ENCODE measurements at regions not wholly inside any gene's neighbourhood (a gene's known extent, or its start where the extent isn't known, plus 50 kb on each side); places are given as distances from the start of the nearest gene placed in this dataset.

DNA sequence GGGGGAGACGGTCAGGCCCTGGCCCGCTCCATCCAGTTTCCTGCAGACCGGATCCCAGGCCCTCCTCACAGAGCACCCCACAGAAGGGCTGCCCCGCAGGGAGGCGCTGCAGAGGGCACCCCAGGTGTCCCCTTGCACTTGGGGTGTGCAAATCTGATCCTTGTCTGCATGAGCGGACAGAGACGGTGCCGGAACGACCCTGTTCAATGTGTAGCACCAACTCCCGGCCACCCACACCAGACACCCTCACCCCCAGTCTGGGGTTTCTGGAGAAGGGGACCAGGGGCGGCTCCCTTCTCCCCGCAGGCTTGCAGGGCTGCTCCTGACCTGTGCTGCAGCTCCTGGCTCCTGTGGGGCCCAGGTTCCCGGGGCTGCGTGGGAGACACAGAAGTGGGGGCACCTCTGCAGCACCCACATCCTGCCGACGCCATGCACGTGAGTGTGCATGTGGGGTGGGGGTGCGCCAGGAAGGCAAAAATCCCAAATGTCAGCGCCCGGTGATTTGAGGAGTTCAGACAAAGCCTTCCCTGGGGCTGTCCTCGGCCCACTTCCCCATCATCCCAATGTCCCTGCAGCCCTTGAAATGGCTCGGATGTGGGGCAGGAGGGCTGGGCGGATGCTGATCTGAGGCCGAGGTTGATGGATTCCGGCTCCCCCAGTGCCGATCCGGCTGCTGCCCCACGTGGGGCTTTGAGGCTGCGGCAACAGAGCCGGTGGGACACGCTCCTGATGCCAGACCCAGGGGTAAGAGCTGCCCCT lies 85.3 kb upstream of the BHLHE23 start:
- Histone ChIP-seq H3K4me3 (no peak overlapping the region), H3K27ac (no peak overlapping the region)
- TF ChIP-seq, protein P1, sequence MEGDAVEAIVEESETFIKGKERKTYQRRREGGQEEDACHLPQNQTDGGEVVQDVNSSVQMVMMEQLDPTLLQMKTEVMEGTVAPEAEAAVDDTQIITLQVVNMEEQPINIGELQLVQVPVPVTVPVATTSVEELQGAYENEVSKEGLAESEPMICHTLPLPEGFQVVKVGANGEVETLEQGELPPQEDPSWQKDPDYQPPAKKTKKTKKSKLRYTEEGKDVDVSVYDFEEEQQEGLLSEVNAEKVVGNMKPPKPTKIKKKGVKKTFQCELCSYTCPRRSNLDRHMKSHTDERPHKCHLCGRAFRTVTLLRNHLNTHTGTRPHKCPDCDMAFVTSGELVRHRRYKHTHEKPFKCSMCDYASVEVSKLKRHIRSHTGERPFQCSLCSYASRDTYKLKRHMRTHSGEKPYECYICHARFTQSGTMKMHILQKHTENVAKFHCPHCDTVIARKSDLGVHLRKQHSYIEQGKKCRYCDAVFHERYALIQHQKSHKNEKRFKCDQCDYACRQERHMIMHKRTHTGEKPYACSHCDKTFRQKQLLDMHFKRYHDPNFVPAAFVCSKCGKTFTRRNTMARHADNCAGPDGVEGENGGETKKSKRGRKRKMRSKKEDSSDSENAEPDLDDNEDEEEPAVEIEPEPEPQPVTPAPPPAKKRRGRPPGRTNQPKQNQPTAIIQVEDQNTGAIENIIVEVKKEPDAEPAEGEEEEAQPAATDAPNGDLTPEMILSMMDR (IDR thresholded peaks at IDR 0.05), result no peak
- DNase-seq (ENCODE audit: low spot score), result peak; percentile 52

DNA sequence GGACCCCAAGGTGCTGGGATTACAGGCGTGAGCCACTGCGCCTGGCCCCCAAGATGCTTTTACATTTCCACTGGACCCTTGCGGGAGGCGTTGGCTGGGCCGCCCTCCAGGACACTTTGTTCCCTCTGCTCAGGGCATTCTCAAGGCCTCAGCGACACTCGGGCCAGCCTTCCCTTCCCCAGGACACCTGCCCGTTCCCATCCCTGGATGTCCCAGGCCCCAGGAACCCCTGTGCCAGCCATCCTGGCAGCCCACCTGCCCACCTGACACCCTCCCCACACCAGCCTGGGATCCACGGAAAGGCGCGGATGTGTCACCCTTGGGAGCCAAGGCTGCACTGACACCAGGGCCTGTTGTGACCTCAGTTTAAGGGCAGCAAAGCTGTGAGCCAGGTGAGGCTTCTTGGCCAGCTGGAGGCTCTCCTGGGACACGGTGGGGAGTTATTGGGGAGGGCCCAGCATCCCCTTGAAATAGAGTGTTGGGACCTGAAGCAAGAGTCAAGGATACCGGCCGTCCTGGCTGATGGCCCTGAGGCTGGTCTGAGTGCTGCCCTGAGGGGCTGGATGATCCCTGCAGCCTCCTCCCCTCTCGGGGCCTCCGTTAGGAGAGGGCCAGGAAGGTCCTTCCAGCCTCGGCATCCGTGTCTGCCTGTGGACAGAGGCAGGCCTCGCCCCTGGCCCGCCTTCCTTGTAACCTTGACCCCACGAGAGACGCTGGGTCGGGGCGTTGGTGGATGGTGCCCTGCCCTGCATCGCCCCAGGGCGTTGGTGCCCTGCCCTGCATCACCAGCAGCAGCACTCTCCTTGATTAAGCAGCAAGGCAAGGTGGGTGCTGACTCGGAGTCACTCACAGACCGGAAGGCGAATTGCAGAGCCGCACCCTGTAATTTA lies 84.2 kb upstream of the BHLHE23 start:
- TF ChIP-seq, protein P1 (IDR thresholded peaks at IDR 0.05), result no peak
- H3K4me3 ChIP-seq, result no peak overlapping the region
- DNase-seq (ENCODE audit: low spot score), result peak; percentile 56
- no peak overlapping the region for H3K27ac ChIP-seq

DNA sequence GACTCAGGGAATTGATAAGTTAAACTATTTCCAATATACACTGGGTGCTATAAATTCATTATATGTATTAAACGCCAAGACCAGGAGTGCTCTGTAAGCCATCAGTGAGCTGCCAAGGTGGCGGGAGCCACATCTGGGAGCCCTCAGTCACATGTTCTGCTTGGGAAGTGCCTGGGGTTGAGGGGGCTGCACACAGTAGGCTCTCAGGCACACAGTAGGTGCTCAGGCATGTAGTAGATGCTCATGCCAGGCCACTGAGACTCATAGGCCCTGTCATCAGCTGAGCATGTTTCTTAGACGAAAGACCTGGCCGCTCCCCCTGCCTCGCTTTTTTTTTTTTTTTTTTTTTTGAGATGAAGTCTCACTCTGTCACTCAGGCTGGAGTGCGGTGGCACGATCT lies 83.3 kb upstream of the BHLHE23 start:
- Histone ChIP-seq H3K27ac (no peak overlapping the region), H3K4me3 (no peak overlapping the region)
- no peak for DNase-seq (ENCODE audit: low spot score)
- TF ChIP-seq, protein P1 (IDR thresholded peaks at IDR 0.05), result no peak

DNA sequence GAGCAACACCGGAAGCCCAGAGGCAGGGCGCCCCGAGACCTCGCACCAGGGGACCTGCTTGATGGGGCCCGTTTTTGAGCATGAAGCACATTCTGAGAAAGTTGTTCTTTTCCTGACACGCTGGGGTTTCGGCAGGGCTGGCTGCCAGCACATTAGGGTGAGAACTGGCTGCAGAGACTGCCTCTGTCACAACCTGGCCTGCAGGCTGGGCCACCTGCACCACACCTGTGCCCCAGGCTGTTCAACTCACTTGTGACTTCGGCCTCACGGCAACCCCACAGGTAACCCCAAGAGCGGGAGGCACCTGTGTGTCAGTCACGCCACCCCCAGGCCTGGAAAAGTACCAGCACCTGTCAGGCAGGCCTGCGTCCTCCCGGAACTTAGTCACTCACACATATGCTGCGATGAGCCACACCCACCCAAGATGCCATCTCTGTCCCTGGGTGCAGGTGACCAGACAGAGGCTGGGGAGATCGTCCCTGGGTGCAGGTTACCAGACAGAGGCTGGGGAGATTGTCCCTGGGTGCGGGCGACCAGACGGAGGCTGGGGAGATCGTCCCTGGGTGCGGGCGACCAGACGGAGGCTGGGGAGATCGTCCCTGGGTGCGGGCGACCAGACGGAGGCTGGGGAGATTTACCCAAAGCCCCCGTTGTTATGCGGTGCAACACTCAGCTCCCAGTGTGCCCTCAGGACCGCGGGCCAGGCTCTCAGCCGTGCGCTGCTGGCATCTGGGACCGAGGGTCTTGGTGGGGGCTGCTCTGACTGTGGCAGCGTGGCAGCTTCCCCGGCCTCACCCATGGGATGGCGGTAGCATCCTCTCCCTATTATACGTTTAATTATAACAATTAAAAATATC lies 82.5 kb upstream of the BHLHE23 start:
- TF ChIP-seq, protein P1 (IDR thresholded peaks at IDR 0.05), result no peak
- H3K27ac ChIP-seq, result no peak overlapping the region
- DNase-seq (ENCODE audit: low spot score), result peak; percentile 67
- no peak overlapping the region for H3K4me3 ChIP-seq

DNA sequence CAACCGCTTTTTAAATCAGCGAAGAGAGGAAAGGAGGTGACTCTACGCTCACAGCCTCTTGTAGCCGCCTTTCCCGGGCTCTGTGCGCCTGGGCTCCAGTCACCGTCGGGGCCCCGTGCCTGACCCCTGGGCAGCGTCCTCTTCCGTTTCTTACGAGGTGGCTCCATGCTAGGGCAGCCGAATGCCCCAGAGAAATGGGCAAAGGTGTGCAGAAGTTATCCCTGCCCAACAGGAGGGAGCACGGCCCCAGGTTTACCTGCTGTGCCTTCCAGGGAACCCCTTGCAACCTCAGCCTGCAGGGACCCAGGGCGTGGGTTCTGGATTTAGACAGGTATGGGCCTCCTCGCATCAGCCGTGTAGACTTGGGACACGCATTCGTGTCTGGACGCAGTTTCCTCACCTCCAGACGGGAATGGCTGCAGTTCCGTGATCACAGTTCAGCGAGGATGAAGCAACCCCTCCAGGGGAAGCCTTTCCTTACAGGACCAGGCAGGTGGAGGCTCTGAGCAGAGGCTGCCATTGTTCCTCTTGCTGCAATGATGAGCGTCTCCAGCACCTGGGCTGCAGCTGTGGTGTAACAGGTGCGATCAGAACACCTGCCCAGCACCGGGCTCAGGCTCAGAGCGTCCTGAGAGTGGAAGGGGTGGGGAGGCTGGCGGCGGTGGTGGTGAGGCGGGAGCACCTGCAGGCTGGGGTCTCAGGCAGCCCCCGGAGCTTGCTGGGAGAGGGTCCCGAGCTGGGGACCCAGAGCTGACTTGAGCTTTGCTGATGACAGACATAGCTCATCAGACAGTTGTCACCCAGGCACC lies 81.3 kb upstream of the BHLHE23 start:
- Histone ChIP-seq H3K4me3 (no peak overlapping the region), H3K27ac (no peak overlapping the region)
- TF ChIP-seq, protein P1 (IDR thresholded peaks at IDR 0.05), result no peak
- DNase-seq (ENCODE audit: low spot score), result peak; percentile 54

DNA sequence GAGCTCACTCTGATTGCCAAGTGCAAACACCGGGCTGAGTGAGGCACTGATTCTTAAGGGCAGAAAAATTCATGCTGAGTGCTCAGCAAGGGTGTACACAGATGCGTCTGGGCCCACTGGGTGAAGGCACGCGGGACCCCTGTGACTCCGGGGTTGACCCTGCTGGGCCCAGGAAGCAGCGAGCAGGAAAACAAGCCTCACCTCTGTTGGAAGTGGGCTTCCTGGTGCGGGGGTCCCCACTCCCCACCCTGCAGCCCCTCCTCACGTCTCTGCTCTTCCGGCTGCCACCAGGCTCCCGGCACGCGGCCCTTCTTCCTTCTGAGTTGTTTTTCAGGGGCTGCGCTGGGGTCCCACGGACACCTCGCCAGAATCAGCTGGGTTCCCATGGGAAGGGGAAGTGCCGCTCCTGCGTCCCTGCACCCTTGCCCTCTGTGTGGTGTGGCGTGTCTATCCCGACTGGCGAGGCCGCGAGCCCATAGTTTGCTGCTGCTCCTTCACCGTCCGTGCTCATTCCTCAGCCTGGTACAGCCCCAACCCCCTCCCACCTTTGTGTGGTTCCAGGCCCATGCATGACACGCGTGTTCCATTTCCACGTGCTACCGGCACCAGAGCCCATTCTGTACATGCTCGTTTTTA lies 80.6 kb upstream of the BHLHE23 start:
- Histone ChIP-seq H3K4me3 (no peak overlapping the region), H3K27ac (no peak overlapping the region)
- DNase-seq (ENCODE audit: low spot score), result peak; percentile 64
- TF ChIP-seq, protein P1 (IDR thresholded peaks at IDR 0.05), result no peak
